Thymus (tissue), 11 donors: ENCODE measurements at regions not wholly inside any gene's neighbourhood (a gene's known extent, or its start where the extent isn't known, plus 50 kb on each side); places are given as distances from the start of the nearest gene placed in this dataset.
A peak's percentile ranks its signal among the peaks of the same experiment; 100 is the strongest.

Experiments used
- DNase-seq, 9 donors: peaks; one replicate each; pipeline ENCODE4 v3.0.0-alpha.2; 2013; ENCODE audit warnings: low spot score in 9 of 9, low read depth in 6 of 9, missing footprints in 1 of 9
- H3K27ac ChIP-seq, 2 donors: one replicate each; pipeline ENCODE4 v1.5.1; 2013; ENCODE audit warnings: control low read depth in 1 of 2, low read depth in 1 of 2, low read length in 1 of 2, mild to moderate bottlenecking in 1 of 2, moderate library complexity in 1 of 2
- H3K27me3 ChIP-seq, 2 donors: one replicate each; pipeline ENCODE4 v1.5.1; 2013; ENCODE audit warnings: low read length in 1 of 2; ENCODE audit not compliant: control insufficient read depth in 2 of 2, insufficient read depth in 1 of 2
- H3K36me3 ChIP-seq, 2 donors: one replicate each; pipeline ENCODE4 v1.5.1; 2013; ENCODE audit warnings: low read length in 1 of 2, mild to moderate bottlenecking in 1 of 2, moderate library complexity in 1 of 2; ENCODE audit not compliant: control insufficient read depth in 2 of 2, insufficient read depth in 2 of 2
- H3K4me1 ChIP-seq, 2 donors: one replicate each; pipeline ENCODE4 v1.5.1; 2013; ENCODE audit warnings: low read length in 2 of 2; ENCODE audit not compliant: control insufficient read depth in 2 of 2, insufficient read depth in 2 of 2
- H3K4me3 ChIP-seq, 2 donors: one replicate each; pipeline ENCODE4 v1.5.1; 2013; ENCODE audit warnings: low read length in 2 of 2, control low read depth in 1 of 2, mild to moderate bottlenecking in 1 of 2
- H3K9me3 ChIP-seq, 2 donors: one replicate each; pipeline ENCODE4 v1.5.1; 2013; ENCODE audit warnings: low read length in 1 of 2, mild to moderate bottlenecking in 1 of 2; ENCODE audit not compliant: control insufficient read depth in 2 of 2, insufficient read depth in 1 of 2
- WGBS: extraction: QIAGEN DNeasy Blood & Tissue Kit; methylation state at CpG from one replicate; pipeline ENCODE4 v1.1.7; 2013; 5-methylcytosine and 5-hydroxymethylcytosine counted together
- donor health status: healthy.

GRCh38 chr5:61768692-61769281 is 436.7 kb downstream of the ZSWIM6 start:
- DNase-seq = peak in 4 of 9 donors; percentile 1 to 26 (median 12)
- Histone ChIP-seq H3K9me3 (no peaks in the 10 kb centered on the region), H3K27me3 (no peaks in the 10 kb centered on the region), H3K4me1 (no peaks in the 10 kb centered on the region), H3K36me3 (no peaks in the 10 kb centered on the region), H3K4me3 (no peak overlapping the region), H3K27ac (no peak overlapping the region)
- WGBS = 95% methylated on average over 5 of the region's 5 CpGs

GRCh38 chr5:61771062-61771461 is 439.0 kb downstream of the ZSWIM6 start:
- no peaks in the 10 kb centered on the region for H3K9me3 ChIP-seq
- H3K27me3 ChIP-seq = no peaks in the 10 kb centered on the region
- DNase-seq = no peak
- 83% methylated on average over 10 of the region's 10 CpGs for WGBS
- no peak overlapping the region for H3K4me3 ChIP-seq
- H3K36me3 ChIP-seq = no peaks in the 10 kb centered on the region
- H3K27ac ChIP-seq = no peak overlapping the region
- no peaks in the 10 kb centered on the region for H3K4me1 ChIP-seq

DNA sequence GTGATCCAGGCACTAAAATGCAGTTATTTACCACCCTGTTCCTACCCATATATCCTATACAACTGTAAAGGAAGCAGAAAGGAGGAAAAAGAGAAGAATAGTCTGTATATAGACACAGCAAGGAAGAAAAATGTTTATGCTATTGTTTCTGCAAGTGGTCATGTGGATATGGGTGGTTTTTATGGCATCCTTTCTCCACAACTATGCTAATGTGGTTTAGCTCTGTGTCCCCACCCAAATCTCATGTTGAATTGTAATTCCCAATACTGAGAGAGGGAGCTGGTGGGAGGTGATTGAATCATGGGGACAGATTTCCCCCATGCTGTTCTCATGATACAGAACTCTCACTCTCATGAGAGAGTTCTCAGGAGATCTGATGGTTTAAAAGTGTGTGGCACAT is 439.8 kb downstream of the ZSWIM6 start:
- Histone ChIP-seq H3K27me3 (no peaks in the 10 kb centered on the region), H3K9me3 (no peaks in the 10 kb centered on the region), H3K4me1 (no peaks in the 10 kb centered on the region), H3K27ac (no peak overlapping the region), H3K36me3 (no peaks in the 10 kb centered on the region), H3K4me3 (no peak overlapping the region)
- DNase-seq = no peak

DNA sequence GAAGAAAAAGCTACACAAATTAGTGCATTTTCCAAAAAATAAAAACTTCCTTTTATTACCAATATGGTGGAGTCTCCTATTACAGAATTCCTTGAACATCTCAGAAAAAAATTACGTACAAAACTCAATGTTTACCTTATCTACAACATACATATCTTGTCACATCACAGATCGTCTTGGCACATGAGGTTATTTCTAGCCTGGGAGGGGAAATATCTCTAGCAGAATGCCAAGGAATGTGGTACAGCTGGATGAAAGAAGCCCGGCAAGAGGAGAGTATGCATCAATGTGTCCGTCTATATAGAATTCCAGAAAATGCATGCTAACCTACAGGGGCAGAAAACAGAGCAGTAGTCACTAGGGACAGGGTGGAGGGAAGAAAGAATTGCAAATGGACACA is 443.8 kb downstream of the ZSWIM6 start:
- WGBS = 91% methylated on average over 4 of the region's 4 CpGs
- no peaks in the 10 kb centered on the region for H3K36me3 ChIP-seq
- H3K4me1 ChIP-seq = no peaks in the 10 kb centered on the region
- H3K27ac ChIP-seq = no peak overlapping the region
- no peak for DNase-seq
- H3K27me3 ChIP-seq = no peaks in the 10 kb centered on the region
- H3K4me3 ChIP-seq = no peak overlapping the region
- H3K9me3 ChIP-seq = no peaks in the 10 kb centered on the region

GRCh38 chr5:61777292-61777691 is 445.2 kb downstream of the ZSWIM6 start:
- Histone ChIP-seq H3K4me1 (no peaks in the 10 kb centered on the region), H3K27ac (no peak overlapping the region), H3K4me3 (no peak overlapping the region), H3K9me3 (no peaks in the 10 kb centered on the region), H3K36me3 (no peaks in the 10 kb centered on the region), H3K27me3 (no peaks in the 10 kb centered on the region)
- DNase-seq = no peak
- 76% methylated on average over 6 of the region's 6 CpGs for WGBS

DNA sequence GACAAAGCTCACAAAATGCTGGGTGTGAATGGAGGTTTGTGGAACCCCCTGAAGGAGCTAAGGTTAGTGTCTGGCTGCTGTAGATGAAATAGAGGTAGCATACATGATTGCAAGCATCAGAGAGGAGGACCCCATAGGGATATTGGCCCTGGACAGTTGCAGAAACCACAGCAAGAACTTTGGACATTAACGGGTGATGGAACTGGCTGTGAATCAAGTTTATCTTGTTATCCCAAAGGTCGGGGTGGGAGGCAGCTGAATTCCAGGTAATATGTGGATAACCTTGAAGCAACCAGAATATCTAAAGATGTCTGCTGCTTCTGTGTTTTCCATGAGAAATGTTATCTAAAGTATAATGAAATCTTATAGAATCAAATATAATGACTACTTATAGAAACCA is 447.7 kb downstream of the ZSWIM6 start:
- Histone ChIP-seq H3K4me1 (no peaks in the 10 kb centered on the region), H3K36me3 (no peaks in the 10 kb centered on the region), H3K4me3 (no peak overlapping the region), H3K27me3 (no peaks in the 10 kb centered on the region), H3K27ac (no peak overlapping the region), H3K9me3 (no peaks in the 10 kb centered on the region)
- no peak for DNase-seq
- 89% methylated on average over 2 of the region's 2 CpGs for WGBS

GRCh38 chr5:61783481-61783880 is 451.4 kb downstream of the ZSWIM6 start:
- no peaks in the 10 kb centered on the region for H3K36me3 ChIP-seq
- no peak overlapping the region for H3K27ac ChIP-seq
- no peak for DNase-seq
- H3K9me3 ChIP-seq = no peaks in the 10 kb centered on the region
- H3K4me1 ChIP-seq = no peaks in the 10 kb centered on the region
- H3K4me3 ChIP-seq = no peak overlapping the region
- H3K27me3 ChIP-seq = no peaks in the 10 kb centered on the region
- WGBS = 98% methylated on average over 2 of the region's 2 CpGs

DNA sequence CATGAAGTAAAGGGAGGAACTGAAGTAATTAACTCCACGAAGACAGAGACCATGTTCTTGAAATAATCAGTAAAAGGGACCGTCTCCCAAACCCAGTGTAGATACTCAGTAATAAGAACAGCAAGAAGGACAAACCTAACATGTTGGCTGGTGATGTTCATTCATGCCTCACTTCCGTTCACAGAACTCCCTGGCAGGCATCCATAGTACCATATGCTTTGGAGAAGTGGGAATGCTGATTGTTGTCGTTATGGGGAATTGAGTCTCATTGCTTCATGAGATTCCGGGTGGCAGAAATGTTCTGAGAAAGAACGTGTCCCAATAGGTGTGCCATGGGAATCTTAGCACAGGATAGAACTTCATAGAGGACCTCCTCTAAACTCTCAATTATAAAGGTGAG is 452.3 kb downstream of the ZSWIM6 start:
- Histone ChIP-seq H3K4me1 (no peaks in the 10 kb centered on the region), H3K27ac (no peak overlapping the region), H3K27me3 (no peaks in the 10 kb centered on the region), H3K36me3 (no peaks in the 10 kb centered on the region), H3K4me3 (no peak overlapping the region), H3K9me3 (no peaks in the 10 kb centered on the region)
- DNase-seq = no peak
- WGBS = 92% methylated on average over 6 of the region's 6 CpGs

- 84% methylated on average over 2 of the region's 2 CpGs for WGBS
- H3K4me1 ChIP-seq = no peaks in the 10 kb centered on the region
- no peaks in the 10 kb centered on the region for H3K27me3 ChIP-seq
Measured at GRCh38 chr5:61788548-61788947, 456.5 kb downstream of the ZSWIM6 start.

DNA sequence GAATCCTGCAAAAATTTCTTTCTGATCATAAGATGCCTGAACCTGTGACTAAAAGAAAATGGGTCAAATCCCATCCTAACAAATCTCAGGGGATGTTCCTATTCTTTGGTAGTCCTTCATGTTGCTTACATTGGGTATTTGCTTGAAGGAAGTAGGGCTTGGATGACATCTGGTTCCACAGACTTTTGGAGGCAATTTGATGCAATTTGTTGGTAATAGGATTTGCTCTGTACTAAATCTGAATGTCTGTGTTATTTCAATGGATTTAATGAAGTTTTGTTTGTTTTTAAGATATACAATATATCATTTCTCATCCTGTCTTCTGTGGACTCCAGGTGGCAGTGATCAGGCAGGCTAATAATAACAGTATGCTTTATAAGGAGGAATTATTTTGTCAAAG is 457.9 kb downstream of the ZSWIM6 start:
- Histone ChIP-seq H3K4me1 (no peaks in the 10 kb centered on the region), H3K36me3 (no peaks in the 10 kb centered on the region), H3K4me3 (no peak overlapping the region), H3K27ac (no peak overlapping the region), H3K27me3 (no peaks in the 10 kb centered on the region), H3K9me3 (no peaks in the 10 kb centered on the region)
- DNase-seq = no peak

More at GRCh38 chr5:61788548-61788947, 456.5 kb downstream of the ZSWIM6 start:
- H3K36me3 ChIP-seq = no peaks in the 10 kb centered on the region
- no peak overlapping the region for H3K27ac ChIP-seq
- H3K9me3 ChIP-seq = no peaks in the 10 kb centered on the region
- no peak for DNase-seq
- H3K4me3 ChIP-seq = no peak overlapping the region
